Activated CD4-positive, alpha-beta T cell treated with anti-CD3 and anti-CD28 coated beads for 4 hours (primary cell): ENCODE measurements at regions not wholly inside any gene's neighbourhood (a gene's known extent, or its start where the extent isn't known, plus 50 kb on each side); places are given as distances from the start of the nearest gene placed in this dataset.

ENCODE experiments used
- DNase-seq, 2 donors: peaks; one replicate each; pipeline ENCODE4 v3.0.0-alpha.2; 2020

GRCh38 chr2:58971511-58972360 lies 730.6 kb upstream of the FANCL start:
- DNase-seq, result no peak

- no peak for DNase-seq
These were observed 729.2 kb upstream of the FANCL start for GRCh38 chr2:58970365-58970764.

- no peak for DNase-seq
These were observed 727.8 kb upstream of the FANCL start for GRCh38 chr2:58968885-58969284.

- no peak for DNase-seq
These were observed 726.6 kb upstream of the FANCL start for GRCh38 chr2:58967736-58968135.

- DNase-seq, result no peak
These were observed 724.5 kb upstream of the FANCL start for GRCh38 chr2:58965602-58966001.

- DNase-seq, result no peak
These were observed 718.9 kb upstream of the FANCL start for GRCh38 chr2:58959996-58960395.

GRCh38 chr2:58957188-58957840 lies 716.2 kb upstream of the FANCL start:
- DNase-seq, result no peak

- no peak for DNase-seq
These were observed 713.8 kb upstream of the FANCL start for GRCh38 chr2:58954880-58955385.

- DNase-seq, result no peak
These were observed 710.6 kb upstream of the FANCL start for GRCh38 chr2:58951722-58952121.

GRCh38 chr2:58950795-58951462 lies 709.8 kb upstream of the FANCL start:
- no peak for DNase-seq

GRCh38 chr2:58939388-58939787 lies 698.3 kb upstream of the FANCL start:
- DNase-seq, result no peak

- no peak for DNase-seq
These were observed 697.9 kb upstream of the FANCL start for GRCh38 chr2:58938988-58939387.

- DNase-seq, result no peak
These were observed 691.7 kb upstream of the FANCL start for GRCh38 chr2:58932801-58933200.

- DNase-seq, result no peak
These were observed 689.4 kb upstream of the FANCL start for GRCh38 chr2:58930537-58930936.

GRCh38 chr2:58928973-58929372 lies 687.8 kb upstream of the FANCL start:
- no peak for DNase-seq

- DNase-seq, result no peak
These were observed 687.3 kb upstream of the FANCL start for GRCh38 chr2:58928391-58928790.

GRCh38 chr2:58926112-58926511 lies 685.0 kb upstream of the FANCL start:
- DNase-seq, result no peak

- no peak for DNase-seq
These were observed 684.6 kb upstream of the FANCL start for GRCh38 chr2:58925676-58926081.

- DNase-seq, result no peak
These were observed 682.7 kb upstream of the FANCL start for GRCh38 chr2:58923869-58924268.

- no peak for DNase-seq
These were observed 681.1 kb upstream of the FANCL start for GRCh38 chr2:58922245-58922644.

GRCh38 chr2:58921676-58922075 lies 680.6 kb upstream of the FANCL start:
- DNase-seq, result no peak

- DNase-seq, result no peak
These were observed 678.9 kb upstream of the FANCL start for GRCh38 chr2:58920001-58920400.

GRCh38 chr2:58919316-58919715 lies 678.2 kb upstream of the FANCL start:
- DNase-seq, result no peak

- DNase-seq, result no peak
These were observed 677.0 kb upstream of the FANCL start for GRCh38 chr2:58918141-58918540.
